GM04504 (cell line): ENCODE measurements at regions not wholly inside any gene's neighbourhood (a gene's known extent, or its start where the extent isn't known, plus 50 kb on each side); places are given as distances from the start of the nearest gene placed in this dataset.
"Not testable (repeated sequence)": the region's sequence is repeated elsewhere in the genome, so short reads cannot be mapped to it uniquely, and the experiment has no call there.

ENCODE experiments used
- DNase-seq: peaks from one replicate; pipeline ENCODE4 v3.0.0-alpha.2; 2012; ENCODE audit warnings: low read depth

- not testable (repeated sequence) for DNase-seq
Observed at GRCh38 chr4:115459301-115459700, 345.9 kb upstream of the NDST4 start.

DNA sequence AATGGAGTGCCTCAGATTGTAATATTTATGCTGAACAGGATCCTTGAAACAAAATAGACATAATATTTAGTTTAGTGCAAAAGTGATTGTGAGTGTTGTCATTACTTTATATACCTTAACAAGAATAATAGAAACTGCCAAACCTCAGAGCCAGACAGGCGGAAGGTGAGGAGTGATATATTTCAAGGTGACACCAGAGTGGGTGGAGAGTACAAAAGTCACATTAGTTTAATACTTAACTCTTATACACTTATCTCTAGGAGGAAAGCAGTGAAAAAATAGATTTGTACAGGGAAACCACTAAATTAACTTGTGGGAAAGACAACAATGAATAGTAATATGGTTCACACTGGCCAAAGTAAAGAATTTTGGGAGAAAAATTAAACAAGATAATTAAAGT lies 342.8 kb upstream of the NDST4 start:
- no peak for DNase-seq

- DNase-seq, result no peak
Observed at GRCh38 chr4:115454228-115454627, 340.8 kb upstream of the NDST4 start.

- no peak for DNase-seq
Observed at GRCh38 chr4:115453416-115453815, 340.0 kb upstream of the NDST4 start.

- DNase-seq, result not testable (repeated sequence)
Observed at GRCh38 chr4:115452229-115452628, 338.8 kb upstream of the NDST4 start.

DNA sequence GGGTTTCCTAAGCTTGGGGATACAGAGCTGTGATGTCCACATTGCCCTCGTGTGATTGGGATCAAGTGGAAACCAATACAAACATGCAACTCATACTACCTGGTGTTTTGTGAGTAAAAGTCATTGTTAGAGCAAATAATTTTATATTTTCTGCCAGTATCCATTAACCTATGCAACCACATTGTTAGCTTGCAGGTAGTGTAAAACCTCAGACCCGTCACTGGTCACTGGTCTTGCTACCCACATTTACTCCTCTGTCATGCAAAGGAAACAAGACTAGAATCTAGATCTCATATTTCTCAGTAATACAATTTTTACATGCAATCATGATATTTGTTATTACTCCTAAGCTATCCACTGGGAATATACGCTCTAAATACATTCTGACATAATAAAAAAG lies 324.3 kb upstream of the NDST4 start:
- DNase-seq, result no peak

GRCh38 chr4:115433491-115433890 lies 320.1 kb upstream of the NDST4 start:
- DNase-seq, result no peak

DNA sequence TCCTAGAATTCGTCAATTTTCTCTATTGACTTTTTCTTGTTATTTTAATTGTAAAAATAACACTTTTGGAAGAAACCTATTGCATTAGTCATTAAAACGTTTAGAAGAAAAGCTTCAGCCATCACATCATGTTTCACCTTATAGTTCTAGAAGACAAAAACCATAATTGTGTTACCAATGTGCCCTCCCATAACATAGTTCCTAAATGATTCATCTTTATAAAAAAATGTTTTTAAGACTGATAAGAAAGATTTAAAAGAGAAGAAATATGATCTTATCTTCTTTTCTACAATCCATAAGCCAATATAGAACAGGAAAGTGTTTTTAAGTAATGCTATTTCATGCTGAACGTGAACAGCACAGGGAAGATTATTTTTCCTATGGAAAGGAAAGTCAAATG lies 316.6 kb upstream of the NDST4 start:
- DNase-seq, result no peak

DNA sequence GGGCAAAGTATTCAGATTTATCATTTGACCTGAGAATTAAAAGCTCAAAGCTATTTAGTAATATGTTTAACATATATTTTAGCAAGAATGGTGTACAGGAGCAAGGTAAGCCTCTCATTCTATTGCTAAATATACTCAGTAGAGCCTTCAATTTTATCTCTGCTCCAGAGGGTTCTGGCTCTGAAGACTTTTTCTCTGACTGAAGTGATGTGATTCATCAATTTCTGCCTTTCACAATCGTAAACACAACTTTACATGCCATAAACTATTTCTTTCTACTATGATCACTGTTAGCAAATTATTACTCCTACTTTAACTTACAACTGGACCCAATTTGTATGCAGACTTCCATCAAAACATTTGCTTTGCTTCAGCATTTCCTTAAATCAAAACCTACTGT lies 315.0 kb upstream of the NDST4 start:
- no peak for DNase-seq

GRCh38 chr4:115424852-115425251 lies 311.4 kb upstream of the NDST4 start:
- no peak for DNase-seq

- DNase-seq, result no peak
Observed at GRCh38 chr4:115418635-115419396, 305.4 kb upstream of the NDST4 start.

DNA sequence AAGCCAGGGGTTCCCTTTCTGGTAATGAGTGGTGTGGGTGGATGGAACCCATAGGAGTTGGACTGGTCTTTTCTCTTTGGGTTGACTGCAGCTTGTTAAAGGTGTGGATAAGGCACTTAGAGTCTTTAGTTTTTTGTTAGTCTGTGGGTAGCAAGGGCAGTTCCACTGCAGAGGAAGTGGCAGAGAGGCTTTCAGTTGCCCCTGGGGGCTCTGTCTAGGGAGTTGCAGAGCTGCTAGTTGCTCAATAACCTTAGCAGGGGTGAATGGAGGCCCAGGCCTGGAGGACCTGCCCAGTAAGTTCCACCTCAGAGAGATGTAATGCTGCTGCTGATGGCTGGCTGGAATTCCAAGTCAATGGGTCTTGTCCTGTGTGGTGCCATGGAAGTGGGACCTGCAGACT lies 282.6 kb upstream of the NDST4 start:
- DNase-seq, result no peak

DNA sequence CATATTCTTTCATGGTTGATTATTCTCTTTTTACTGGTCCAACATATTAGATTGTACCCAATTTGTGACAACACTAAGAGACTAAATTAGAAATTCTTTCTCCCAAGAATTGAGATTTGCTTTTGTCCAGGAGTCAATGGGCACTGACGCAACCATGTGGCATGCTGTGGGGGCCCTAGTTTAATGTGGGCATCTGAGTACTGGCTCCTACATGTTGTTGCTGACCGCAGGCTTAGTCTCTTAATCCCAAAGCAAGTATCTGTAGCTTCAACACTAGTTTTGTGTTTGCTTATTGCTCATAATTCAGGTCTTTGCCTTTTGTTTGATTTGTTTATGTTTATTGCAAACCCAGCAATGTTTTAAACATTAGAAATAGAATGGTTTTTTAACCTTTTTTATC lies 263.4 kb upstream of the NDST4 start:
- DNase-seq, result no peak

DNA sequence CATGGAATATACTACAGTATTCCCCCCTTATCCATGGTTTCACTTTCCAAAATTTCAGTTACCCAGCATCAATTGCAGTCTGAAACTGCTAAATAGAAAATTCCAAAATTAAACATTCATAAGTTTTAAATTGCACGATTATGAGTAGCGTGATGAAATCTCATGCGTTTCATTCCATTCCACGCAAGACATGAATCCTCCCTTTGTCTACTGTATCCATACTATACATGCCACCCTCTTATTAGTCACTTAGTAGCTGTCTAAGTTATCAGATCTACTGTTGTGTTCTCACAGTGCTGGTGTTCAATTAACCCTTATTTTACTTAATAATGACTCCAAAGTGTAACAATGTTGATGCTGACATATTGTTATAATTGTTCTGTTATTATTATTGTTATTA lies 261.2 kb upstream of the NDST4 start:
- DNase-seq, result no peak

DNA sequence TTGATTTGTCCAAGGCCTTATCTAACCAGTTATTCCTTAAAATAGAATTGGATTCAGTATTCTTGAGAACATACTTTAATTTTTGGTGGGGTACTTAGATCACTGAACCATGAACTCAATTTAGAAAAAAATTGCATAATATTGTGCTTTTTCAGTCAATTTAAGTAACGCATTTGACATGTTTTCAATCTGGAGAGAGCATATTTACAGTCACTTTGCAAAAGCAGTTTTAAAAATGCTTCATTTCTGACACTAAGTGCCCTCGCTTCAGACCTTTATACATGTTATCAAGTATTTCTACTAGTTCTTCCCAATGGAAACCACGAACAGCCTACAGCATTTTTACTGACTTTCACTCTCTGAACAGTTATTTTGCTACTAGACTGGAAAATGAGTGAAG lies 257.1 kb upstream of the NDST4 start:
- DNase-seq, result no peak

DNA sequence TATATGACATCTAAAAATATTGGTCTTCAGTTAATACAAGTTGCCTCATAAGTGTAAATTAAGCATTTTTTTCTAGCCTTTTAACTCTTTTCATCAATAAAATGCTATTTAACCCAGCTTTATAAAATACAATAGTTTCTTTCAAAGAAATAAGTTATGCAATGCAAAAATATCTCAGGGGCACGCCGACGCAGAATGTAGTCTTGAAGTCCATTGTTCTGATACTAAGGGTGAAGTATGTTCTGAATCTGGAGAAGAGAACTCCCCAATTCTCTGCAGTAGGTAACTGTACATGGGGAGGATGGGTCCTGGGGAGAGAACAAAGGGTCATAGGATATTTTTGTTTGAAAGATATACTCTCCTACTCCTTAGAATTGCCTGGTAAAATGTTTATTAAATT lies 256.6 kb upstream of the NDST4 start:
- DNase-seq, result no peak

DNA sequence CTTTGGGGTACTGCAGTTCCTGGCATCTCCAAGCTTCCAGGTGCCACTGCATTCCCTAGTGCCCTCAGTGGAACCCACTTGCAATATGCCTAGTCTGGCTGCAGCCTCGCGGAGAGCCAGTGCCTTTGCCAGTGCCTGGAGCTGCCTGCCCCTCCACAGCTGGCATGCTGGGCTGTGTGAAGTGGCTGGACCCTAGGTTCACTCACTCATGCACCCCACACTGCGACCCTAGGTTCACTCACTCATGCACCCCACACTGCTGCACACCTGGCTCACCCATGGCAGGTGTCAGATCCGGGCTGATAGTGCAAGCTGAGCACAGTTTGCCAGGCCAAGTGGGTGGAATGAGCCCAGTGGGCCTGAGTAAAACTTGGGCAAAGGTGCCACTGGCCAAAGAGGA lies 253.0 kb upstream of the NDST4 start:
- DNase-seq, result no peak

DNA sequence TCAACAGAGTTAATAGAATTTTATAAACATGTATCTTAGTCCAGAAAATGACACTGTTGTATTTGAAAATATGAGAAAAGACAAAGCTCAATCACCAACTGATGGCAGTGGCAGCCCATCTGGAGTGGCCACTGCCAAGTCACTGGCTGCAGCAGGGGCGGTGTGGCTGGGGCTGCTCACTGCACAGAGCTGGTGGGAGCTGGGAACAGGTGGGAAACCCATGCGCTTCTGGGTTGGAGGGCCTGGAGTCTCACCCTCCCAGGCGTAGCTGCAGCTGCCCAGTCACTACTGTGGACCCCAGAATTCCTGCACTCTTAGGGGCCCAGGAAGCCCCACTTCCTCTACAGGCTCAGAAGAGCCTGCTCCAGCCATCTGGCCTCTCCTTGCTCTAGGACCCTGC lies 251.8 kb upstream of the NDST4 start:
- DNase-seq, result no peak

- no peak for DNase-seq
Observed at GRCh38 chr4:115361781-115362180, 248.4 kb upstream of the NDST4 start.

DNA sequence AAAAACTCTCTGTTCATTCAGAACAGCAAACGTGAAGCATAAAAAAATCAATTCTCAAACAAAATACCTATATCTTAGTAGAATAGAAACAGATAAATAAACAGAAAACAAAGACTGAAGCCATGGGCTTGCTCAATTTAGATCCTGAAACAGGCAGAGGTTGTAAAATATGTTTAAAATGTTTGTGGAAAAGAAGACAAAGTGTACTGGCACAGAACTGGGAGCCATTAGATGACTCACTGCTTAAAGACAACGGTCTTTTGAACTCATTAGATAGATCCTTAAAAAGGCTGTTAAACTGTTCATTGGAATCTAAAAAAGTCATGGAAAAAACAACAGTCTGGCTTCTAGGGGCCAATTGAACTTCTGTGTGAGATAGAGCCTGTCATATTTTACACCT lies 247.0 kb upstream of the NDST4 start:
- no peak for DNase-seq

DNA sequence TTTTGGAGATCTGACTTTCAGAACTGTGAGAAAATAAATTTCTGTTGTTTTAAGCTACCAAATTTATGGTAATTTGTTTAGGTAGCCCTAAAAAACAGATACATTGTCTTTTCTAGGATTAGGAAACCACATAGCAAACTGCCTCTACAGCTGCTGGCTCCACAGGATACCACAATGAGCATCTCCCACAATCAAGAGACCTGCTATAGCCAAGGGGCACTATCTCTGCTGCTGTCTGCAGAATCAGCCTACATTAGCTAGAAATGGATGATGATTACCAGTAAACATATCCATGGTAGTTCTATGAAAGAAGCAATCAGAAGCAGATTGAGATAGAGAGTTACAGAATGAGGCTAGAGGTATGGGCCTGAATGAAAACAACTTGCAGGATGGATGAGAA lies 244.4 kb upstream of the NDST4 start:
- no peak for DNase-seq

GRCh38 chr4:115356176-115356575 lies 242.8 kb upstream of the NDST4 start:
- no peak for DNase-seq

- DNase-seq, result no peak
Observed at GRCh38 chr4:115355329-115355728, 241.9 kb upstream of the NDST4 start.

- DNase-seq, result no peak
Observed at GRCh38 chr4:115353370-115353769, 239.9 kb upstream of the NDST4 start.

- DNase-seq, result no peak
Observed at GRCh38 chr4:115343171-115343570, 229.8 kb upstream of the NDST4 start.
